PC-9 (cell line): ENCODE measurements at regions not wholly inside any gene's neighbourhood (a gene's known extent, or its start where the extent isn't known, plus 50 kb on each side); places are given as distances from the start of the nearest gene placed in this dataset.

ENCODE experiments used
- BruUV-seq: library from RNA; stranded (reverse); fragments of 400-500 nt; replicated peaks from 2 replicates; lab custom pipeline; 2021; lab: Mats Ljungman, UMichigan
- CTCF ChIA-PET: fragments of 300-600 bp; sonication (Branson Sonifier 250); formaldehyde crosslinking; loops from one replicate; lab custom pipeline; 2022; ENCODE audit warnings: antibody characterized with exemption; lab: Charles Lee
- POLR2A ChIA-PET: fragments of 300-600 bp; sonication (Branson Sonifier 250); formaldehyde crosslinking; loops from one replicate; lab custom pipeline; 2022; ENCODE audit warnings: antibody characterized with exemption; ENCODE audit not compliant: unreplicated experiment; lab: Charles Lee
- DNase-seq, 2 experiments: peaks; one replicate each; pipeline versions ENCODE4 v3.0.0 to v3.0.0-alpha.2; 2015 to 2022; ENCODE audit warnings: mixed read lengths in 1 of 2
- H2AFZ ChIP-seq: fragments of 200-600 bp; sonication (generic); 2 replicates; pipeline ENCODE4 v1.8.1; 2017; ENCODE audit warnings: antibody characterized with exemption
- H3F3A ChIP-seq: fragments of 200-600 bp; sonication (generic); 2 replicates; pipeline ENCODE4 v1.8.1; 2017; ENCODE audit warnings: antibody characterized with exemption, mild to moderate bottlenecking, low read depth; ENCODE audit not compliant: insufficient read depth
- H3K27ac ChIP-seq: fragments of 200-600 bp; sonication (generic); 2 replicates; pipeline ENCODE4 v1.6.1; 2016; ENCODE audit warnings: mixed run types
- H3K27me3 ChIP-seq: fragments of 200-600 bp; sonication (generic); 2 replicates; pipeline ENCODE4 v1.6.1; 2016; ENCODE audit warnings: low read depth, mixed run types; ENCODE audit not compliant: insufficient read depth
- H3K36me3 ChIP-seq: fragments of 200-600 bp; sonication (generic); 2 replicates; pipeline ENCODE4 v1.6.1; 2016; ENCODE audit warnings: low read depth, mixed run types
- H3K4me1 ChIP-seq: fragments of 200-600 bp; sonication (generic); replicated peaks from 2 replicates; pipeline ENCODE4 v1.6.1; 2016; ENCODE audit warnings: mixed run types; ENCODE audit not compliant: insufficient read depth
- H3K4me2 ChIP-seq: fragments of 200-600 bp; sonication (generic); 2 replicates; pipeline ENCODE4 v1.6.1; 2017; ENCODE audit warnings: mixed run types
- H3K4me3 ChIP-seq: fragments of 200-600 bp; sonication (generic); 2 replicates; pipeline ENCODE4 v1.6.1; 2016; ENCODE audit warnings: mixed run types
- H3K79me2 ChIP-seq: fragments of 200-600 bp; sonication (generic); 2 replicates; pipeline ENCODE4 v1.6.1; 2017; ENCODE audit warnings: low read depth, mixed run types
- H3K9me2 ChIP-seq: fragments of 200-600 bp; sonication (generic); 2 replicates; pipeline ENCODE4 v1.8.1; 2017; ENCODE audit warnings: mild to moderate bottlenecking; ENCODE audit not compliant: insufficient read depth
- H3K9me3 ChIP-seq: fragments of 200-600 bp; sonication (generic); 2 replicates; pipeline ENCODE4 v1.8.1; 2016; ENCODE audit warnings: low read depth; ENCODE audit not compliant: insufficient read depth
- H4K20me1 ChIP-seq: fragments of 200-600 bp; sonication (generic); 2 replicates; pipeline ENCODE4 v1.8.1; 2017; ENCODE audit not compliant: insufficient read depth
- EZH2 ChIP-seq: fragments of 200-600 bp; sonication (generic); IDR thresholded peaks from 2 replicates; pipeline ENCODE4 v1.8.0; 2017; ENCODE audit warnings: antibody characterized with exemption, low read depth
- intact Hi-C: fragments of 100-400 bp; cut with micrococcal nuclease; formaldehyde crosslinking; loops from one replicate; pipeline ENCODE4 v1.10.0; 2022; ENCODE audit not compliant: unreplicated experiment
- TF ChIP-seq, protein P1 (sequence below): fragments of 200-600 bp; sonication (generic); conservative IDR thresholded peaks from 2 replicates; pipeline ENCODE4 v1.6.1; 2017; ENCODE audit warnings: mixed run types, antibody characterized with exemption, mild to moderate bottlenecking, moderate library complexity

- intact Hi-C loops = no loop called here
- no peaks in the 10 kb centered on the region for H3F3A ChIP-seq
- H4K20me1 ChIP-seq = no peaks in the 10 kb centered on the region
- H3K4me2 ChIP-seq = no peak overlapping the region
- no peak overlapping the region for H3K27ac ChIP-seq
- TF ChIP-seq, protein P1, sequence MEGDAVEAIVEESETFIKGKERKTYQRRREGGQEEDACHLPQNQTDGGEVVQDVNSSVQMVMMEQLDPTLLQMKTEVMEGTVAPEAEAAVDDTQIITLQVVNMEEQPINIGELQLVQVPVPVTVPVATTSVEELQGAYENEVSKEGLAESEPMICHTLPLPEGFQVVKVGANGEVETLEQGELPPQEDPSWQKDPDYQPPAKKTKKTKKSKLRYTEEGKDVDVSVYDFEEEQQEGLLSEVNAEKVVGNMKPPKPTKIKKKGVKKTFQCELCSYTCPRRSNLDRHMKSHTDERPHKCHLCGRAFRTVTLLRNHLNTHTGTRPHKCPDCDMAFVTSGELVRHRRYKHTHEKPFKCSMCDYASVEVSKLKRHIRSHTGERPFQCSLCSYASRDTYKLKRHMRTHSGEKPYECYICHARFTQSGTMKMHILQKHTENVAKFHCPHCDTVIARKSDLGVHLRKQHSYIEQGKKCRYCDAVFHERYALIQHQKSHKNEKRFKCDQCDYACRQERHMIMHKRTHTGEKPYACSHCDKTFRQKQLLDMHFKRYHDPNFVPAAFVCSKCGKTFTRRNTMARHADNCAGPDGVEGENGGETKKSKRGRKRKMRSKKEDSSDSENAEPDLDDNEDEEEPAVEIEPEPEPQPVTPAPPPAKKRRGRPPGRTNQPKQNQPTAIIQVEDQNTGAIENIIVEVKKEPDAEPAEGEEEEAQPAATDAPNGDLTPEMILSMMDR = no peak
- no peak for TF ChIP-seq EZH2
- no peaks in the 10 kb centered on the region for H3K36me3 ChIP-seq
- no peaks in the 10 kb centered on the region for H3K9me3 ChIP-seq
- BruUV-seq = no TSS peak
- DNase-seq = no peak
- ChIA-PET CTCF (no interaction called here), POLR2A (no interaction called here)
- no peaks in the 10 kb centered on the region for H3K79me2 ChIP-seq
- H3K4me3 ChIP-seq = no peak overlapping the region
- H3K9me2 ChIP-seq = no peaks in the 10 kb centered on the region
- peaks cover 1% of the 10 kb centered on the region; the same call in 1 of the 2 replicates for H3K27me3 ChIP-seq
- H3K4me1 ChIP-seq = no peaks in the 10 kb centered on the region
- H2AFZ ChIP-seq = no peak overlapping the region
Observed at GRCh38 chr10:130737186-130737585, 574.3 kb downstream of the TCERG1L start.

DNA sequence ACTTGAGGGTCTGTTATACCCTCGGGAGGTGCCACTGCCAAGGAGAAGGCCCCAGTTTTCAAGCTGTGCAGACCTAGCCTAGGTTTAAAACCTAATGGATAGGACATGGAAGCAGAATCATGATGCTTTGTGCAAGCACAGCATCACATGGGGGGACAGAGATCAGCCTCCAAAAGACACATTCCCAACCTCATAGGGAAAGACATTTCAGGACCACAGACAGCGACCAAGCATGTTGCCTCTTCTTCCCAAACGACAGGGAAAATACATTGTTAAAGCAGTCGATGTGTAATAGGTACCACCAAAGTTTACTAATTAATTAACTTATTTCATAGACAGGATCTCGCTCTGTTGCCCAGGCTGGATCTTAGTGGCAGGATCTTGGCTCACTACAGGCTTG is 573.9 kb downstream of the TCERG1L start:
- TF ChIP-seq EZH2 = no peak
- TF ChIP-seq, protein P1 = no peak
- H3K36me3 ChIP-seq = no peaks in the 10 kb centered on the region
- no peak overlapping the region for H3K4me3 ChIP-seq
- no TSS peak for BruUV-seq
- DNase-seq = no peak
- no peaks in the 10 kb centered on the region for H3K9me3 ChIP-seq
- no peak overlapping the region for H3K27ac ChIP-seq
- no peaks in the 10 kb centered on the region for H3K4me1 ChIP-seq
- no peak overlapping the region for H2AFZ ChIP-seq
- ChIA-PET CTCF (no interaction called here), POLR2A (no interaction called here)
- no peaks in the 10 kb centered on the region for H3F3A ChIP-seq
- H4K20me1 ChIP-seq = no peaks in the 10 kb centered on the region
- no peak overlapping the region for H3K4me2 ChIP-seq
- no peaks in the 10 kb centered on the region for H3K9me2 ChIP-seq
- intact Hi-C loops = no loop called here
- no peaks in the 10 kb centered on the region for H3K79me2 ChIP-seq
- H3K27me3 ChIP-seq = peaks cover 5% of the 10 kb centered on the region; the same call in 1 of the 2 replicates

DNA sequence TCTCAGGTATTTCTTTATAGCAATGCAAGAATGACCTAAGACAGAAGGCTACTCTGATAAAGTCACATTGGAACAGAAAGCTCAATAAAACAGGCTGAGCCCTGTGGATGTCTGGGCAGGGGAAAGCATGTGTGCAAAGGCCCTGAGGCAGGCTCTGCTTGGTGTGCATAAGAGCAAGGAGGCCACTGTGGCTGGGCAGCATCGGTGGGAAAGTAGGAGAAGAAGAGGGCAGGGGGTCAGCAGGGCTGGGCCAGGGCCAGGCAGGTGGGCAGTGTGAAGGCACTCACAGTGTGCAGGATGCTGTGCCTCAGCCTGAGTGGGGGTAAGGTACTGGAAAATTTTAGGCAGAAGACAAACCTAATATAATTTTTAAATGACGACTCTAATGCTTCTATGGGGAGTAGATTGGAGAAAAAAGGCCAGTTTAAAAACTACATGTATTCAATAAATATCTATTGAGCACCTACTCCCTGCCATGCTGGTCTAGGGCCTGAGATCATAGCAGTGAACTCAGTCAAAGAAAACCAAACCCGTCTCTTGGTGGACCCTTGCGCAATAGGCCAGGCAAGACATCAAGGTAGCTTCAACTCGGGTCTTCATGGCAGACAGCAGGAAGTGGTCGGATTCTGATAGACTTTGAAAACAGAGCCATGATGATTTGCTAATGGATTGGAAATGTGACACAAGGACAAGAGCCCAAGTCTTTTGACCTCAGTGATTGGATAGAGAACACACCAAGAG is 572.3 kb downstream of the TCERG1L start:
- no TSS peak for BruUV-seq
- no peak for DNase-seq
- Histone ChIP-seq H4K20me1 (no peaks in the 10 kb centered on the region), H3K27ac (no peak overlapping the region), H3K4me3 (no peak overlapping the region), H3K4me2 (no peak overlapping the region), H3F3A (no peaks in the 10 kb centered on the region), H3K27me3 (peaks cover 15% of the 10 kb centered on the region; the same call in 1 of the 2 replicates), H3K9me2 (no peaks in the 10 kb centered on the region), H3K36me3 (no peaks in the 10 kb centered on the region), H3K9me3 (no peaks in the 10 kb centered on the region), H3K4me1 (no peaks in the 10 kb centered on the region), H3K79me2 (no peaks in the 10 kb centered on the region), H2AFZ (no peak overlapping the region)
- ChIA-PET CTCF (no interaction called here), POLR2A (interaction anchor here (0.7 kb wide), 1 partner anchor 40 kb away, joined by 5 read pairs; no protein-coding TSS in a partner anchor)
- TF ChIP-seq, protein P1 = no peak
- no peak for TF ChIP-seq EZH2
- intact Hi-C loops = no loop called here
